Endothelial cell of umbilical vein (primary cell): ENCODE measurements at regions not wholly inside any gene's neighbourhood (a gene's known extent, or its start where the extent isn't known, plus 50 kb on each side); places are given as distances from the start of the nearest gene placed in this dataset.

Experiments used
- BruUV-seq: library from RNA; stranded (reverse); fragments of 400-500 nt; replicated peaks from 2 replicates; lab custom pipeline; 2021; lab: Mats Ljungman, UMichigan
- CTCF ChIA-PET: fragments of 300-600, 350-600 bp; sonication (Branson Sonifier 250); formaldehyde crosslinking; loops from one replicate; lab custom pipeline; 2021; ENCODE audit warnings: antibody characterized with exemption, inconsistent platforms; lab: Charles Lee
- POLR2A ChIA-PET: fragments of 300-600, 350-600 bp; sonication (Branson Sonifier 250); formaldehyde crosslinking; loops from one replicate; lab custom pipeline; 2021; ENCODE audit warnings: antibody characterized with exemption, inconsistent platforms; lab: Charles Lee
- DNase-seq: peaks from one replicate; pipeline ENCODE4 v3.0.0-alpha.2; 2011; ENCODE audit warnings: low read depth, low spot score
- FAIRE-seq: peaks from 2 replicates; lab custom pipeline; 2011; peaks lifted over from hg19 to GRCh38; lab: Jason Lieb, UNC
- H2AFZ ChIP-seq: 2 replicates; pipeline ENCODE4 v1.6.0; 2012; ENCODE audit warnings: low read depth, low read length, control low read depth, inconsistent platforms
- H3K27ac ChIP-seq: 2 replicates; pipeline ENCODE4 v1.5.1; 2011; ENCODE audit warnings: low read depth, mild to moderate bottlenecking, control low read depth, low read length, moderate library complexity; ENCODE audit not compliant: insufficient read depth
- H3K27me3 ChIP-seq, 2 experiments: 2 replicates each; pipeline versions ENCODE4 v1.6.0 to v1.6.1; 2011; ENCODE audit warnings: low read length in 2 of 2, mixed read lengths in 1 of 2; ENCODE audit not compliant: control insufficient read depth in 2 of 2, insufficient read depth in 2 of 2
- H3K36me3 ChIP-seq, 2 experiments: 2 replicates in 1 of 2; 3 replicates in 1 of 2; pipeline ENCODE4 v1.5.1; 2011; ENCODE audit warnings: low read length in 2 of 2, mild to moderate bottlenecking in 1 of 2, moderate library complexity in 1 of 2; ENCODE audit not compliant: control insufficient read depth in 2 of 2, insufficient read depth in 2 of 2; ENCODE audit errors: extremely low read depth in 1 of 2
- H3K4me1 ChIP-seq: 3 replicates; pipeline ENCODE4 v1.5.1; 2011; ENCODE audit warnings: mild to moderate bottlenecking, low read length; ENCODE audit not compliant: control insufficient read depth, insufficient read depth; ENCODE audit errors: extremely low read depth
- H3K4me2 ChIP-seq: 2 replicates; pipeline ENCODE4 v1.6.1; 2011; ENCODE audit warnings: low read length, control low read depth, mixed read lengths; ENCODE audit not compliant: insufficient read depth
- H3K4me3 ChIP-seq, 3 experiments: fragments of 200-600 bp in 1 of 3; sonication (generic), shearing (Covaris generic) in 1 of 3; replicated peaks in 1 of 3; 2 replicates each; pipeline ENCODE4 v1.5.1; 2011 to 2016; ENCODE audit warnings: control low read depth in 3 of 3, low read length in 3 of 3, mild to moderate bottlenecking in 2 of 3, inconsistent platforms in 1 of 3, low read depth in 1 of 3, moderate library complexity in 1 of 3; ENCODE audit not compliant: insufficient read depth in 1 of 3
- H3K79me2 ChIP-seq: 2 replicates; pipeline ENCODE4 v1.6.0; 2012; ENCODE audit warnings: low read length, inconsistent platforms; ENCODE audit not compliant: control insufficient read depth, insufficient read depth
- H3K9ac ChIP-seq: replicated peaks from 2 replicates; pipeline ENCODE3; 2011; ENCODE audit warnings: low read length, control low read depth; ENCODE audit not compliant: insufficient read depth; ENCODE audit errors: extremely low read depth
- H3K9me1 ChIP-seq: replicated peaks from 3 replicates; pipeline ENCODE4 v1.6.0; 2011; ENCODE audit warnings: mild to moderate bottlenecking, low read length; ENCODE audit not compliant: control insufficient read depth, insufficient read depth; ENCODE audit errors: extremely low read depth
- H3K9me3 ChIP-seq: replicated peaks from 2 replicates; pipeline ENCODE4 v1.5.1; 2012; ENCODE audit warnings: low read length, inconsistent platforms; ENCODE audit not compliant: control insufficient read depth, insufficient read depth
- H4K20me1 ChIP-seq: replicated peaks from 2 replicates; pipeline ENCODE3; 2011; ENCODE audit warnings: mild to moderate bottlenecking, low read length; ENCODE audit not compliant: control insufficient read depth, insufficient read depth; ENCODE audit errors: extremely low read depth
- EZH2 ChIP-seq: IDR thresholded peaks from 2 replicates; pipeline ENCODE4 v1.6.1; 2012; ENCODE audit warnings: borderline replicate concordance, low read depth, mild to moderate bottlenecking, moderate library complexity, low read length, inconsistent platforms; ENCODE audit not compliant: severe bottlenecking
- FOS ChIP-seq: IDR thresholded peaks from 2 replicates; pipeline ENCODE4 v1.6.1; 2011; ENCODE audit warnings: mild to moderate bottlenecking, low read length, moderate library complexity, borderline replicate concordance; ENCODE audit not compliant: insufficient read depth
- GATA2 ChIP-seq: IDR thresholded peaks from 2 replicates; pipeline ENCODE4 v1.7.0; 2011; ENCODE audit warnings: low read depth, mild to moderate bottlenecking, moderate library complexity, mixed read lengths, low read length; ENCODE audit not compliant: insufficient read length, insufficient read depth
- JUN ChIP-seq: IDR thresholded peaks from 2 replicates; pipeline ENCODE4 v1.6.1; 2011; ENCODE audit warnings: borderline replicate concordance, low read depth; ENCODE audit not compliant: insufficient read length, insufficient read depth
- MYC ChIP-seq: IDR thresholded peaks from one replicate; pipeline ENCODE4 v1.6.1; 2011; ENCODE audit warnings: mild to moderate bottlenecking, low read depth, low read length
- POLR2A ChIP-seq: IDR thresholded peaks from 2 replicates; pipeline ENCODE4 v1.6.1; 2012; ENCODE audit warnings: low read depth, mild to moderate bottlenecking, control low read depth, low read length
- POLR2AphosphoS5 ChIP-seq: IDR thresholded peaks from 2 replicates; pipeline ENCODE4 v1.6.1; 2012; ENCODE audit warnings: low read depth, mild to moderate bottlenecking, control low read depth, low read length, moderate library complexity; ENCODE audit not compliant: insufficient read depth
- dilution Hi-C: fragments of 300-500 bp; cut with MboI; formaldehyde crosslinking; loops from one replicate; pipeline ENCODE4 v1.15.0; 2019; ENCODE audit warnings: low sequenced_read_pairs; ENCODE audit not compliant: extremely low pct_ligation_motif_present
- intact Hi-C: fragments of 100-400 bp; cut with micrococcal nuclease; formaldehyde crosslinking; loops from one replicate; pipeline ENCODE4 v1.10.0; 2022
- TF ChIP-seq, protein P1 (sequence below), 2 donors: IDR thresholded peaks; 1 replicate in 1 of 2; 2 replicates in 1 of 2; pipeline ENCODE4 v1.5.1; 2011; ENCODE audit warnings: low read length in 2 of 2, mild to moderate bottlenecking in 2 of 2, moderate library complexity in 2 of 2, control low read depth in 1 of 2, inconsistent platforms in 1 of 2, low read depth in 1 of 2; ENCODE audit not compliant: insufficient read depth in 1 of 2; ENCODE audit errors: extremely low read depth in 1 of 2
- TF ChIP-seq, protein P2 (sequence below): IDR thresholded peaks from 2 replicates; pipeline ENCODE4 v1.6.1; 2011; ENCODE audit not compliant: insufficient read depth, insufficient read length

DNA sequence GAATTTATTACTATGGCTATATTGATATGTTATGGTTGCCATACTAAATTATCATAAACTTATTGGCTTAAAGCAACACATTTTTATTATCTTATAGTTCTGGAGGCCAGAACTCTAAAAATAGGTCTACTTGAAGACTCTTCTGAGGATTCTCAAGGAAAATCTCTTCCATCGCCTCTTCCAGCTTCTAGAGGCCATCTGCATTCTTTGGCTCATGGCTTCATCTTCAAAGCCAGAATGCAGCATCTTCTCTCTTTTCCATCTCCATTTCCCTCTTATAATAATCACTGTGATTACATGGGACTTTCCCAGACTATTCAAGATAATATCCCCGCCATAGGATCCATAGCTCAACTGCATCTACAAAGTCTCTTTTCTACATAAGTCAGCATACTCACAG, 385.4 kb downstream of the RMST start:
- DNase-seq (no peak), FAIRE-seq (no peak)
- H3K36me3 ChIP-seq: no peaks in the 10 kb centered on the region
- no peaks in the 10 kb centered on the region for H3K79me2 ChIP-seq
- intact Hi-C loops: no loop called here
- no peak overlapping the region for H3K4me3 ChIP-seq
- no peak overlapping the region for H2AFZ ChIP-seq
- H3K9me1 ChIP-seq: no peaks in the 10 kb centered on the region
- ChIA-PET CTCF (no interaction called here), POLR2A (no interaction called here)
- H3K27ac ChIP-seq: no peak overlapping the region
- no peaks in the 10 kb centered on the region for H3K9me3 ChIP-seq
- H3K4me1 ChIP-seq: no peaks in the 10 kb centered on the region
- H3K9ac ChIP-seq: no peak overlapping the region
- no peak for TF ChIP-seq MYC
- dilution Hi-C loops: no loop called here
- no peaks in the 10 kb centered on the region for H3K27me3 ChIP-seq
- H4K20me1 ChIP-seq: no peaks in the 10 kb centered on the region
- no peak overlapping the region for H3K4me2 ChIP-seq
- no TSS peak for BruUV-seq

DNA sequence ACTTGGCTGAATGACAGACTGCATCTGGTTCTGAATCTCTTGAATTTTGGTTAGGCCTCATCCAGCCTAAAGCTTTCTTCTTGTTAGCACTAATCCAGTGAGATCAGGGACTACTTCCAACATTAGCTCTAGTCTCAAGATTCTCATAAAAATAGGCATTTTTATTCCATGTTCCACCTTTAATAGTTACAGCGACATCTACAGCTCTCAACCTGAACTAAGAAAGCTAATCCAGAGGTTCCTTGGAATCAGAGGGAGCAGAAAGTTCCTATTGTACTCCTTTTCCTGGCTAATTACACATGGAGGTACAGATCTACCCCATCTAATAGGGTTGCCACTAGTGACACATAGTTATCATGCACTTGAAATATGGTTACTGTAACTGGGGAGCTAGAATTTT, 391.9 kb downstream of the RMST start:
- Histone ChIP-seq H3K27me3 (no peaks in the 10 kb centered on the region), H3K4me1 (no peaks in the 10 kb centered on the region), H3K4me2 (no peak overlapping the region), H3K9ac (no peak overlapping the region), H3K4me3 (no peak overlapping the region), H4K20me1 (no peaks in the 10 kb centered on the region), H2AFZ (no peak overlapping the region), H3K9me3 (no peaks in the 10 kb centered on the region), H3K79me2 (no peaks in the 10 kb centered on the region), H3K27ac (no peak overlapping the region), H3K9me1 (no peaks in the 10 kb centered on the region), H3K36me3 (no peaks in the 10 kb centered on the region)
- ChIA-PET CTCF (no interaction called here), POLR2A (no interaction called here)
- intact Hi-C loops: no loop called here
- no peak for TF ChIP-seq JUN
- no peak for TF ChIP-seq FOS
- TF ChIP-seq, protein P1, sequence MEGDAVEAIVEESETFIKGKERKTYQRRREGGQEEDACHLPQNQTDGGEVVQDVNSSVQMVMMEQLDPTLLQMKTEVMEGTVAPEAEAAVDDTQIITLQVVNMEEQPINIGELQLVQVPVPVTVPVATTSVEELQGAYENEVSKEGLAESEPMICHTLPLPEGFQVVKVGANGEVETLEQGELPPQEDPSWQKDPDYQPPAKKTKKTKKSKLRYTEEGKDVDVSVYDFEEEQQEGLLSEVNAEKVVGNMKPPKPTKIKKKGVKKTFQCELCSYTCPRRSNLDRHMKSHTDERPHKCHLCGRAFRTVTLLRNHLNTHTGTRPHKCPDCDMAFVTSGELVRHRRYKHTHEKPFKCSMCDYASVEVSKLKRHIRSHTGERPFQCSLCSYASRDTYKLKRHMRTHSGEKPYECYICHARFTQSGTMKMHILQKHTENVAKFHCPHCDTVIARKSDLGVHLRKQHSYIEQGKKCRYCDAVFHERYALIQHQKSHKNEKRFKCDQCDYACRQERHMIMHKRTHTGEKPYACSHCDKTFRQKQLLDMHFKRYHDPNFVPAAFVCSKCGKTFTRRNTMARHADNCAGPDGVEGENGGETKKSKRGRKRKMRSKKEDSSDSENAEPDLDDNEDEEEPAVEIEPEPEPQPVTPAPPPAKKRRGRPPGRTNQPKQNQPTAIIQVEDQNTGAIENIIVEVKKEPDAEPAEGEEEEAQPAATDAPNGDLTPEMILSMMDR (IDR thresholded peaks at IDR 0.05; ENCODE audit: extremely low read depth in 1 of 2, insufficient read depth in 1 of 2, low read depth in 1 of 2, low read length in 2 of 2): no peak
- TF ChIP-seq POLR2A: no peak
- TF ChIP-seq, protein P2, sequence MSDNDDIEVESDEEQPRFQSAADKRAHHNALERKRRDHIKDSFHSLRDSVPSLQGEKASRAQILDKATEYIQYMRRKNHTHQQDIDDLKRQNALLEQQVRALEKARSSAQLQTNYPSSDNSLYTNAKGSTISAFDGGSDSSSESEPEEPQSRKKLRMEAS: no peak
- no peak for TF ChIP-seq EZH2
- TF ChIP-seq GATA2: no peak
- no peak for TF ChIP-seq MYC
- TF ChIP-seq POLR2AphosphoS5: no peak
- no peak for FAIRE-seq
- no TSS peak for BruUV-seq
- dilution Hi-C loops: no loop called here
- DNase-seq: no peak
